Fibroblast of lung (primary cell): ENCODE measurements at regions not wholly inside any gene's neighbourhood (a gene's known extent, or its start where the extent isn't known, plus 50 kb on each side); places are given as distances from the start of the nearest gene placed in this dataset.

Experiments used
- CTCF ChIP-seq, 2 donors: IDR thresholded peaks in 1 of 2; conservative IDR thresholded peaks in 1 of 2; 1 replicate in 1 of 2; 2 replicates in 1 of 2; pipeline ENCODE4 v1.5.1; 2011 to 2012; ENCODE audit warnings: low read length in 2 of 2, control low read depth in 1 of 2, inconsistent platforms in 1 of 2, low read depth in 1 of 2, mild to moderate bottlenecking in 1 of 2
- EZH2 ChIP-seq: IDR thresholded peaks from 2 replicates; pipeline ENCODE4 v1.5.1; 2012; ENCODE audit warnings: low read length, control low read depth, mild to moderate bottlenecking; ENCODE audit errors: missing control alignments

GRCh38 chr7:22954251-22954650, 59.7 kb downstream of the HYCC1 start:
- TF ChIP-seq CTCF (conservative IDR thresholded peaks at IDR 0.05 in 1 of 2, IDR thresholded peaks at IDR 0.05 in 1 of 2; ENCODE audit: low read depth in 1 of 2, low read length in 2 of 2) (no peak), EZH2 (no peak)
